Endothelial cell (in vitro differentiated cells): ENCODE measurements at regions not wholly inside any gene's neighbourhood (a gene's known extent, or its start where the extent isn't known, plus 50 kb on each side); places are given as distances from the start of the nearest gene placed in this dataset.

Experiments
- DNase-seq: peaks from one replicate; pipeline ENCODE4 v3.0.0; 2021; ENCODE audit warnings: low spot score
- H3K27ac Mint-ChIP-seq: one replicate; pipeline ENCODE4 v1.8.0; 2021; ENCODE audit warnings: mixed read lengths, inconsistent platforms; ENCODE audit not compliant: unreplicated experiment
- H3K27me3 Mint-ChIP-seq: one replicate; pipeline ENCODE4 v1.8.0; 2021; ENCODE audit warnings: mild to moderate bottlenecking, moderate library complexity, mixed read lengths, inconsistent platforms; ENCODE audit not compliant: unreplicated experiment
- H3K36me3 Mint-ChIP-seq: one replicate; pipeline ENCODE4 v1.8.0; 2021; ENCODE audit warnings: mild to moderate bottlenecking, low read depth, mixed read lengths, inconsistent platforms; ENCODE audit not compliant: unreplicated experiment
- H3K4me1 Mint-ChIP-seq: one replicate; pipeline ENCODE4 v1.8.0; 2021; ENCODE audit warnings: mild to moderate bottlenecking, mixed read lengths, inconsistent platforms; ENCODE audit not compliant: unreplicated experiment
- H3K4me3 Mint-ChIP-seq: one replicate; pipeline ENCODE4 v1.8.0; 2021; ENCODE audit warnings: mild to moderate bottlenecking, mixed read lengths, inconsistent platforms; ENCODE audit not compliant: unreplicated experiment
- H3K9me3 Mint-ChIP-seq: one replicate; pipeline ENCODE4 v1.8.0; 2021; ENCODE audit warnings: mixed read lengths, inconsistent platforms; ENCODE audit not compliant: unreplicated experiment
- CTCF ChIP-seq: fragments of 200-600 bp; sonication (generic); IDR thresholded peaks from one replicate; pipeline ENCODE4 v1.5.0; 2021; ENCODE audit warnings: antibody characterized with exemption; ENCODE audit not compliant: unreplicated experiment

DNA sequence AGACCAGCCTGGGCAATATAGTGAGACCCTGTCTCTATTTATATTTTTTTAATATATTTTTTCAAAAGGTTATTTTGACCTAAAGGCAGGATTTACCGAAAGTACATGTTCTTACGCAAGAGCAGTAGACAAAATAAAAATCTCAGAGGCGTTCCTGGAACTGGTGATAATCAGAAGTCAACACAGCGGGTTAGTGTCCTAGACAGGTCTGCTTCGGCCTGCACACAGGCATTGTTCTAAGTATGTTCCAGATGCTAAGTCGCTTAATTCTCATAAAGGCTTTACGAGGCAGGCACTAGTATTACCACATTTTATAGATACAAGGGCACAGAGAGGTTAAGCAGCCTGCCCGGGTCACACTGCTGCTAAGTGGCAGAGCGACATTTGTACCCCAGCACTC is 56.9 kb upstream of the SLC25A33 start:
- Mint-ChIP-seq H3K27ac (no peak overlapping the region), H3K36me3 (peaks cover 4% of the 10 kb centered on the region), H3K4me3 (no peak overlapping the region), H3K9me3 (no peaks in the 10 kb centered on the region), H3K27me3 (no peaks in the 10 kb centered on the region), H3K4me1 (no peaks in the 10 kb centered on the region)
- TF ChIP-seq CTCF = no peak
- DNase-seq = no peak

DNA sequence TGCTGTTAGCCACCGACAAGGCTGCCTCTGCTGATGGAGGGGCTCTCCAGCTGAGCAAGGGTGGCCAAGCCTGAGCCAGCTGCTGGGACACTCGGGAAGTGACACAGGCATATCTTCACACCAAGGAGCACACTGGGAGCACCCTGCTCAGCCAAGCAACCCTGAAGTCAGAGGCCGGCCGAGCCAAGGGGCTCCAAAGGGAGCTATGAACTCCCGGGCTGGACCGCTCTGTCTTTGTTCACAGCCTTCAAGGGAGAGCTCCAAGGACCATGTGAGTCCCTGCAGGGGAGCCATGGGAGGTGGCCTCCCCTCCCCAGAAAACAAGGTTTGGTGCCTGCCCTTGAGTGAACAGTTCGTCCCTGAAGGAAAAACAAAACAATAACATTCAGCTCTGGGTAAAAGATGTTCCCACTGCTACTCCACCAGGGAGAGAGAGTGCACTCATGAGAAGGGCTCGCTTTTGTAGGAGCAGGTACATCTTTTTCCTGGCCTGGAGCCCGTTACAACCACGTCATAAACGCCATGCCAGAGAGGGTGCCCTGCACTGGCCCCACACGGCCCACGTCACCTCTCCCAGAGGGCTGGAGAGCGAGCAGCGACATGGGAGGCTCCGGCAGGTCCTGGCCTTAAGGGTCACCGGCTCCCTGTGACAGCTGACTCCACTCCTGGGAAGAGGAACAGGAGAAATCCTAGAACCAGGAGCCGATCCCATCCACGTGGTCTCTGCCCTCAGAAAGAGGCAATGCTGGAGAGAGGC is 56.3 kb upstream of the SLC25A33 start:
- no peaks in the 10 kb centered on the region for H3K4me1 Mint-ChIP-seq
- no peaks in the 10 kb centered on the region for H3K27me3 Mint-ChIP-seq

GRCh38 chr1:9486466-9487140 is 52.7 kb upstream of the SLC25A33 start:
- no peaks in the 10 kb centered on the region for H3K9me3 Mint-ChIP-seq
- no peak for DNase-seq
- H3K36me3 Mint-ChIP-seq = peaks cover 4% of the 10 kb centered on the region
- peaks cover 2% of the 10 kb centered on the region for H3K27me3 Mint-ChIP-seq
- no peak overlapping the region for H3K27ac Mint-ChIP-seq
- no peak for TF ChIP-seq CTCF
- H3K4me3 Mint-ChIP-seq = no peak overlapping the region
- no peaks in the 10 kb centered on the region for H3K4me1 Mint-ChIP-seq

More for the DNA sequence above, 56.3 kb upstream of the SLC25A33 start:
- TF ChIP-seq CTCF = no peak
- Mint-ChIP-seq H3K4me3 (no peak overlapping the region), H3K27ac (no peak overlapping the region), H3K36me3 (peaks cover 4% of the 10 kb centered on the region), H3K9me3 (no peaks in the 10 kb centered on the region)
- DNase-seq = no peak
